Hippocampal formation (tissue), 2 donors: ENCODE measurements at regions not wholly inside any gene's neighbourhood (a gene's known extent, or its start where the extent isn't known, plus 50 kb on each side); places are given as distances from the start of the nearest gene placed in this dataset.

Experiments
- DNase-seq, 2 donors: peaks; one replicate each; lab custom pipeline; 2025; lab: John Stamatoyannopoulos, UW

DNA sequence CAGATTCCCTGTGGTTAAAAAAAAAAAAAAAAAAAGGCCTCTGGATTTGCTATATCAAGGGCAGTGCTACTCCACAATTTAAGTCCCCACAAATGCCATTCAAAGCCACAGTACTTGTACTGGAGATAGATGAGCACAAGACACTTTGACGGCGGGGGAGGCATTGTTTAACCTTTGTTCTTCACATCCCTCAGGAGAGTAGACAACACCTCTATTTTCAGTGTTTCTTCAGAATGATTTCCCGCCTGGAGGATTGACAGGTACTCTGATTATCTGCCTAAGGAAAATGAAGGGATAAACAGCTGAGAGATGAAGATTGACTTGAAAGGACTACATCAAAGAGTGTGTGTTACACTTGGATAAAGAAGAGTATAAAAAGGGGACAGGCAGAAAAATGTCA lies 58.7 kb downstream of the OTOL1 start:
- DNase-seq: no peak

DNA sequence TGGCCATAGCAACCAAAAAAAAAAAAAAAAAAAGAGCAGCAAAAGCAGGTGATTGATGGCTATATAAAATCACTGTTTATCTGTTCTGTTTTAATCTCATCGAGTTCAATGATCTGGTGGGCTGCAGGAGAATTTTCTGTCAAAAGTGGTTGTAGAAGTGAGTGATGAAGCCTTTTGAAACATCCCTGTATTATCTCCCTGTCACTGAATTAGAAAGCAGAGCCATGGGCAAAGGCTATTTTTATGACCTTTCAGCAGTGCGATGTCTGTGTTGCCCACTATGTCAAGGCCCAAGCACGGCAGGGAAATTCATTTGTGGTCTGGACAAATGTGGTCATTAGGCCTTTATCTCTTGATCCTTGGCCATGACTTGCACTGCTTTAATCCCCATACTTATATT lies 59.9 kb downstream of the OTOL1 start:
- no peak for DNase-seq

DNA sequence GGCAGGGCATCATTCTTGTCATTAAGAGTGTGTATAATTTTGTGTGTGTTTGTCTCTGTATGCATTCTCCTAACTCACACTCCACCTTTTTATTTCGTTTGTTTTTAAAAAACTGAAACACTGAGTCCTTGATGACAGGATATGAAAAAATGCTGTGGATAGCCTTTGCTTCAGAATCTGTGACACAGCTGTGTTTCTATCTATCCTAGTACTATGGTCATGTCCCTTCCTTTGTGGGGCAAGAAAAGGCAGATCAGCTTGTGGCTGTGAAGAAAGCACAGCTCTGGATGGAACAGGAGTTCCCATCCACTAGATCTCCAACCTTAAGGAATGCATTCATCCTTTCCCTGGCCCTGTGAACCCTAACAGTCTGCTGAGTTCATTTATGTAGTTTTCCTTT lies 60.3 kb downstream of the OTOL1 start:
- no peak for DNase-seq

DNA sequence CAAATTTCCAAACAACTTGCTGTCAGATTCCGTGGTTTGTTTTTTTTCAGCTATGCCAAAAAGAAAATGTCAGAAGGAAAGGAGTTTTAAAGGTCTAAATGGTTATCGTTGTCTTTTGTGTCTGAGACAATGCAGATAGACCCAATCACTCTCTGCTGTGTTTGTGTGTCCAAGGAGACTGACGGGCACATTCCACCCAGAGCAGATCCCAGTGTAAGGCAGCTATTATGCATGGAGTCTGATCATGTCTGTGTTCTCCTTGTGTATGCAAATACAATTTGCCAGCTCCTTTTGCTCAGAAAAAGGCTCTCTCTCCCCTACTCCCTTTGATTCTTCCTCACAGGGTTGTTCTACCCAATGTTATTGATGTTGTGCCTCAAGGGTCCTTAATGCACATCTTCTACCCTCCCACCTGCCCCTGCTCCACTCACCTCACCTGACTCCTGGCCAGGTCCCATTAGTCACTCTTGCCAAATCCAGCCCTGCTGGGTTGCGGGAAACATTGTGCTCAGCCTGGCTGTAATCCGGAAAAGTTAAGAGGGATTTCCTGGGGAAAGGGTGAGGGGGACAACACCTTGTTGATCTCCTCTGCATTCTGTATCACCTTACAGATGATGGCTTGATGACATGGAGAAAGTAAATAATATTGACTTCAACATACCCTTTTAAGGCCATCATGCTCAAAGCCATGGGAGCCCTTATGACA lies 61.0 kb downstream of the OTOL1 start:
- DNase-seq: no peak

DNA sequence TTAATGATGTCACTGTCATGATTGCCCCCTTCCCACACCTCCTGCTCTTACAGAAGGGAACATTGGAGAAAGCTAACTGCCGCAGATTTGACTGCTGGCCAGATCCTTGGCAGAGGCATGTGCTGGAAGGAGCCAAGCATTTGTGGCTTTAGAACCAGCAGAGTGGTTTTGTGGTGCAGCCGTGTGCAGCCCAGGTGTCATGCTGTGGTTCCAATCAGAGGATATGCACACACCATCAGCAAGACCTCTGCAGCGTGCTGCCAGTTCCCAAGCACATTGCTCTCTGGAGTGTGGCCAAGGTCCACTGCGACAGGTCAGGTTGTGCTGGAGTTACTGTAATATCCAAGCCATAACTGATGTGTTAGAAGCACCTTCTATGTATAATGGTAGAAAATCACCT lies 61.6 kb downstream of the OTOL1 start:
- no peak for DNase-seq

DNA sequence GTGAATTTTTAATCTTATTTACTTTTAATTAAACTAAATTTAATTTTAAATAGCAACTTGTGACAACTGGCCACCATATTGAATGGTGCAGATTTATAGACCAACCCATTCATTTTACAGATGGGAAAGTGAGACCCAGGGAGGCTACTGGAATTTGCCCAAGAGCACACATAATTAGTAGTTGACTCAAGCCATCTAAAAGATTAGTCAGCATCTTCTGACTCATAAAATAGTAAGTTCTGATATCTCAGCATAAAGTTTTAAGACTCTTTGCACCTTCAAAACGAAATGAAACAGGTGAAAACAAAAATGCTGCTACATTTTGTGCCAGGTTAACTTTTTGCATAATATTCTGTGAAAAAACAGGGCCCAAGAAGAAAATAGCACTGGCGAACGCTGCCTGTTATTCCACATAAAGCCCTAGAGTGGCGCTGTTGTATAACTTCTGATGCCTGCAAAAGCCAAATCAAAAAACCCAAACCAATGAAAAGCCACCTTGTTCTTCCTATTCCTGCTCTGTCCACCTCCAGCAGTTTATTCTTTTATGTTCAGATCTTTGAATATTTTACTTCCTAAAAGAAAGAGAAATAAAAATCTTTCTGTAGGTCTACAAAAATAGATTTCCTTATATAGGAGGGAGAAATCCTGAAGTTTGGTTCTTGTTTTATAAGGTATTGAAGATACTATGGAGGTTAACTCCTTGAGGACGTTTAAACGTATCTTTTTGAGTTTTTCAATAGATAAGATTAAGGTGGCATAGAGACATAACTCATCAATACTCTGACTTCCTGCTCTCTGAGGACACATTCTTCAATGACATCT lies 62.8 kb downstream of the OTOL1 start:
- DNase-seq: peak in 1 of 2 donors; percentile 61

DNA sequence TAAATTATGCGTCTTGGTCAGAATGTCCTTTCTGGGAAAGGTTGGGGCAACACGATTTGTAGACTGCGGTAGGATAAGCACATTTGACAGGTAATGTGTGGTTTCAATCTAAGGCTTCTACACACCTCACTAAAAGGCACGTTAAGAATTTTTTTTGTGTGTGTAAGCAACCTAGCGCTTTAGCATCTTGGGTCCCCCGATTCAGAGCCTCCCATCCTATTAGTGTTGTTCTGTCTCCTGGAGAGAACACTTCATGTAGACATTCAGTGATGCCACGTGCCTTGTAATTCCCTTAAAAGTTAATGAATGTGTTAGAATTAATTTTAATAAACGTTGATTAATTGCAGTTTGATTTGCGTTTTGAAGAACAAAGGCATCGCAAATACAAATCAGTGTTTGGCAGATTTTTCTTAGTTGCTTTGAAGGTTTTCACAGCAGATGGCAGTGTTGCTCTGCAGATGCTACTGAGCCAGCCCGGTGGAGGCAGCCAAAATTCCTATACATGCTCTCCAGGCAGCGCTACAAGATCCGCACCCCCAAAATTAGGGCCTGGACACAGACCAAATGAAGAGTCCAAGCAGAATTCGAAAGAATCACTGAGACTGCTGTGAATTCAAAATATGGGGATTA lies 63.5 kb downstream of the OTOL1 start:
- DNase-seq: peak; percentile 51 to 61

DNA sequence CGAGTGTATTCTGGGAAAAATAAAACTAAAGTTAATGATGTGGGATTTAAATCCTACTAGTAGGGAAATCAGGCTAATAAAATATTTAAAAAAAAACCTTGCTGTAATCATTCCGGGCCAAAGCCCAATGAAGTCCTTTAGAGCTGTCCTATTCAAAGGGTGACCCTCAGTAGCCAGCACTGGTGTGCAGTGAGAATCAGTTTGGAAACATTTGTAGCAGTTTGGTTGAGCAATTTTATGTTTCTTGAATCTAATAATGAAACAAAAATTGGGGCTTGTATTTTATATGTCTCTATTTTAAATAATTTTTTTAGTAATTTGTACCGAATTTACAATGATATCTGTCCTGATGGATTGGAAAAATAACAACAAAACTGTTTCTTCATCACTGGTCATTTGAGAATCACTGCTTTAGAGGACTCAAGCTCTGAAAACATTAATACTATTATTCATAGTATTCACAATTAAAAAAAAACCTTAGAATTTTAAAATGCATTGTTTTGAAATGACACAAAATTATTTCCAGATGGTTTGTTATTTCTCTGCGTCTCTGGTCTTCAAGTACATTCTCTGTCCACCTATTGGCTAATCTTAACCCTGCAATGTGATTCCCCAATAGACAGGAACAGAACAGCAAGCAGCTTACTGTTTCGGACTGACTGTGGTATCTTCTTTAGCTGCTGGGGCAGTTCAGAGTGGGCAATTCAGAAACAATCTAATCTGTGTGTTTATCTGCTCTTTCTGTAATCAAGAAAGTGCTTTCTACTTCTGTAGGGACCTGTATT lies 71.2 kb downstream of the OTOL1 start:
- no peak for DNase-seq

DNA sequence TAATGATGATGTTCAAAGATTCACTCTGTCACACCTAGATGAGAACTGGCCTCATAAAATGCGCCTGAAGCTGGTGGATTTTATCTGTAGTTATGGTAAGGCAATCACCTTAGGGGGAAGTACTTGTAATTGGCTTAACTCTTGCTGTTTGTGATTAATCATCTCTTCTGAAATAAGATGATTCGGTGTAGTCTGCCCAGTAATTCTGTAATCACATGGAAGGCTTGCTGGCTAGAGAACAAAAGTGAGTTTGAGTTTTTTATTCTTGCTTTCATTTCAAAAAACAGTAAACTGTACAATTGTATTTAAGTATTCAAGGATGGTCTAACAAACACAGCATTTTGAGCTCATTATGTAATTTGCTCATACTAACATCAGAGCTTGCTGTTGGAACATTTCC lies 72.1 kb downstream of the OTOL1 start:
- DNase-seq: no peak

DNA sequence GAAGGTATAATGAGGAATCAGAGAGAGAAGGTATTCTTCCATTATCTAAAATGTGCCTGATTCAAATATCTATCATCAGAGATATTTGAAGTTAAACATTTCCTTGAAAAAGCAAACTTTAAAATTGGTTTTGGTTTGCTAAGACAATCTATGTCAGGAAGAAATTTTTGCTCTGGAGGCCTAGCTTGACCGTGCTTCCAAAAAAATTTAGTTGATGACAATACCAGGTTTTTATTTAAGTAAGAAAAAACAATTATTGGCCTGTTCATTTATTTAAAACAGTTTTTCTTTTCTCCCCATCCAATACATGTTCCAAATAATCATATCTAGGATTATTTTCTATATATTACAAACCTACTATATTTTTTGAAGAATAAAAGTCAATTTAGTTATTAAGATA lies 75.3 kb downstream of the OTOL1 start:
- DNase-seq: no peak

DNA sequence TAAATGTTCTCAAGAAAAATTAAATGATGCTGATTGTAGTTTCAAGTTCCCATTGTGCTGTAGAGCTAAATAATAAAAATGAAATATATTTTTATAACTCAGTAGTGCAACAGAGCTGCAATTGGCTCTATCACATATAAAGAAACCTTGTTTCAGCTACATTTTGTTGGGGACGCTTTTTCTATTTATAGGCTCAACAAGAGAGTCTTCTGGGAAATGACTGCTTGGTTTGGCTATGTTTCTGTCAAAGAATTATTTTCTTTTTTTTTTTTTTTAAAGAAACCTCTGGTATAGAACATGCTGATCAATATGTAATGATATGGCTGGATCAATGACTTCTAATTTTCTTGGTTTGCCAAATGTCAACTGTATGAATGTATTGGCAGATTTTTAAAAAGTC lies 76.5 kb downstream of the OTOL1 start:
- no peak for DNase-seq

DNA sequence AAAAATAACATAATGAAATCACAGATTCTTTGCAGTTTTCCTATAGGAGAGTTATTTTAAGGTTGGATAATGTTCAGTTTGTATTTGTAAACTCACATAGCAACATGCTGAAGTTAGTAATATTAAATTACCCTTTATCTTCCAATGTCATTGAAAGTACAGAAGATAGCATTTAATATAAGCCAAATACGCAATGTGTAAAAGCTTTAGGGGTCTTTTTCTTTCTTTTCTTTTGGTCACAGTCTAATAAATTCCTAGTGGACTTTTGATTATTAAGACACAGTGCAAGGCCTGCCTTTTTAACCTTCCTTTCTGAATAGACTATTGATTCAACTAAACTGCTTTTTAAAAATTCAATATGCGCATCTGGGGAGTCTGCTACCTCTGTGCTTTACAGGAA lies 79.3 kb downstream of the OTOL1 start:
- DNase-seq: no peak

DNA sequence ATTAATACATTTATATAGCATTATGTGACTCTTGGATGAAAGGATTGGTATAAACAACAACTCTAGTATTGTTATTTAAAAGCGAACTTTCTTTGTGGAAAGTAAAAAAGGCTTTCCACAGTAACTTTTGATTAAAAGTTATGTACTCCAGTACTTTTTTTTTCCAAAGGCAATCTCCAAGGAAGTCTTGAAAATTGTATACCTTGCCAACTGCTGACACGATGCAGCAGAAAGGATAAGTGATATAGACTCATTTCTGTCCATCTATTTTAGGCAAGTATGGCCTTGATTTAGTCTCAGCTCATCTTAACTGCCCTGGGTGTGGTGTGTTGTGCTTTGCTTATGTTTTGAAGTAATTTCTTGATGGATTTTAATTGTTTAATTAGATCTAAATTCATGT lies 79.7 kb downstream of the OTOL1 start:
- DNase-seq: no peak

DNA sequence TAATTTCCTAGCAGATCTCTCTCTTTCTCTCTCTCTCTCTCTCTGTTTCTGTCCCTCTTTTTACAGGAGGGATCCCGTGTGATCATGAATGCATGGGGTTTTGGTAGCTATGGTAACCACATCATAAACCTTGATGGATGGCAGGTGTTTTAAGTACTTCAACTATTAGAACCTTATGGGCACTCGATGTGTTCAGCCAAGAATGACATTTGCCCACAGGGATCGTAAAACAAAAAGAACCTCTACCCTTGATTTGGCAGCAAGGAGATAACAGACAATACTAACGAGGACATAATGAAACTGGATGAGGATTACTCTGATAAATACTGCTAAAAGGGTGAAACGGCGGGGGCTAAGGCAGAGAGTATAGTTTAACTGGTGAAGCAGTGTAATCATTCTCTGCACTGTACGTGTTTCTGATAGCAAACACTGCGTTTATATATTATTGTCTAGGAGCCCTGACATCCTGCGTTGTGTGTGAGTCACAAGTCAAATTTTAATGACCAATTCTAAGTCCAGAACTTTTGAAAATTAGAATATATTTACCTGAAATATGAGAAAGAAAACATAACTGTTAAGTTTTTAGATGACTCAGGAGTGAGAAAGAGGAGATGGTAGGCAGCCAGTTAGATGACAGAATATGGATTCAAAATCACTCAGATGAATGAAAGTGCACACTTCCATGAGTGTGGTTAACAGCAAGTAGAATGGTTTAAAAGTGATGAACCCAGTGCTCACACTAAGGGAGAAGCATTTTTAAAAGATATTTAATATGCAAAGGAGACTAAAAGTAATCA lies 80.3 kb downstream of the OTOL1 start:
- DNase-seq: no peak

DNA sequence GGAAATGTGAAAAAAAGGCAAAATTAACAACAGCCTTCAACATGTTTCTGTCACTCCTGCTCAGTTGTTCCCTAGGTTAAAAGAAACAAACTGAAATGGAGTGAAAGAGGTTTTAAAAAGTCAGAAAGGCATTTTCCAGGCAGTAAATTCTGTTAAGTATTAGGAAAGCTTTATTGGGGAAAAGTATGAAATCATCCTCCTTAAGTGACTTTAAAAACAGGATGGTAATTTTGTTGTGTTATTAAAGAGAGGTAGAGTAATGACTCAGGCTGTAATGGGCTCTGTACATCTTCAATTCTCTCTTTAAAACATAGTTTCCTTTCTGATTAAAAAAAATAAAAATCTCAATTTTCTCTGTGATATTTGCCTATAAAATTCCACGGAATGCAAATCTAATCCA lies 81.1 kb downstream of the OTOL1 start:
- DNase-seq: no peak

DNA sequence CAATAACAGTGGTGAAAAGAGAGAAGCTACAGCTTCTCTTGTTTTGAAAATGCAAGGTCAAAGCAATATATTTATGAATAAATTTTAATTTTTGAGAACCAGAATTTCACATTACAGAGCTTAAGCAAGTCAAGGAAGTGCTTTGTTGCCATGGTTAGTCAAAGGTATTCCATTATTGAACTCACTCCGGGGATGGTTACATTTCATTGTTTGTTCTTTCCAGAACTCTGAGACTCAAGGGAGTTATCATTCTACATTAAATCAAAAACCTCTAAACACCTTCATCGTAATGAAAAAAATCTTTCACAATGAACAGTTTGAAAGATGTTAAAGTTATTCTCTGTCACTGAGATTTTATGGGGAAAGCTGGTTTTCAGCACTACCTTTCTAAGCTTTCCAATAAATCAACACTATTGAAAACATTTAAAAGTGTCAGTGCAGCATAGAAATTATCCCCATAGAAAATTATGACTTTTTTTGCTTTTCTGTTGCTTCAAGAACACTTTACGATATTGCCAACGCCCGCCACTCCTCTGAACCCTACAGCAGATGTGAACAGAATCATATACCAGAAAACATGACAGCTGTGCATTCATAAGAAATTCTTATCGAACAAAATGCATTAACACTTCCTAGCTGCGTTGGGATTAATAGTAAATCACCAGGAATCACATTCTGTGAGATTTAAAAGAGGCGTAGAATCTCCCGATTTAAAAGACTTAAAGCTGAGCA lies 83.0 kb downstream of the OTOL1 start:
- no peak for DNase-seq

DNA sequence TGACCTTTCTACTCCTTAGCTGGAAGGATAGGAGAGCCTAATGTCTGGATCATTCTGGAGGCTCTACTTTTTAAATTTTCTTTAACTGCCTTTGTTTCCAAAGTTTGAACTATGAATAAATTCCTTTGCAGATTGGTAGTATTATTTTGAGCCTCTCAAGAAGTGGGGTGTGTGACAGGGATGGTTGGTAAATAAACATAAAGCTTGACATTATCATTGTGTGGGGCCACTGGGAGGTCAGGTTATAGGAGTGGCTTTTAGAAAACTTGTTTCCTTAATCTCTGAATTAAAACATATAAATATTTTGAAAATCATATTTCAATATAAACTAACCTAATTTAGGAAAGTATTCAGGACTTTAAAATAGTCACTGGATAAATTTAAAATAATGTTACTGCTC lies 89.3 kb downstream of the OTOL1 start:
- DNase-seq: no peak

DNA sequence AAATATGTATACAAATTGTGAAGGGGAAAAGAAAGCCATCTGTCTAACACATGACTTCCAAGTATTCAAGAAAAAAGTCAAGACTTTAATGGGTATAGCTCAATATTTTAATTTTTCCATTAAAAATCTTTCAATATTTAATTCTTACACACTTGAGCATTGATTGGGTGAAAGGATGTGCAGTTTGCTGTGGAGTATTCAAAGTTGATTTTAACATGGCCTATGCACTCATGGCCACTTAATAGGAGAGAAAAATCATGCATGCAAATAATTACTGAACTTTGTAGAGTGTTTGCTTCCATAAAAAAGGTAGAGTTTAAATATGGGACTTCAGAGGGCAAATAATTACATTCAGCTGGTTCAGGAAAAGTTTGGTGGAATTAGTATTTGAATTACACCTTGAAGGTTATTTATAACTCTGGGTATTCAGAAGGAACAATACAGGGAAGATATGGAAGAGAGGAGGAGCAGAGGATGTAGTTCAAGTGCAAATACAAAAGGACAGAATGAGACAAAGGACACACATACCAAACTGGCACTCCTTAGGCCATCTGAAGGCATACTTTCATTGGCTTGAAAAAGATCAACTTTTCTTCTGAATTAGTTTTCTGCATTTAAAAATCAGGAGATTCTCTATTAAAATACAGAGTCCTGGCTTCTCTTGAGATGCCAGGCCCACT lies 90.1 kb downstream of the OTOL1 start:
- no peak for DNase-seq

DNA sequence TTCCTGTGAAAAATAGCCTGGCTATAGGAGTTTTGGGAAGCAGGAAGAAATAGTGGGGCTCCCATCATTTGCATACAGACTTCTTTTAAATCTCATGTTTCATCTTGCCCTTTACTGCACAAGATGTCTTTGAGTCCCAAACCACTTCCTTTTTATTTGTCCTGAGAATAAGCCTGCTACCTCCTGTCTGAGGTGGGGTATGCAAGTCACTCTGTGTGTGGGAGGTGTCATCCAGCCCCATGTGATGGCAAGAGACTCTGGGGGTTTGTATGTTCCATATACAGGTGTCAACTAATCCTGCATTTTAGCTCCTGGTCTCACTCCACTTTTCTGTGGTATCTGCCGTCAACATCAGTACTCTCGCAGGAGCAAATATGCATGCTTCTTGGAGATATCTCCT lies 102.0 kb downstream of the OTOL1 start:
- DNase-seq: no peak

DNA sequence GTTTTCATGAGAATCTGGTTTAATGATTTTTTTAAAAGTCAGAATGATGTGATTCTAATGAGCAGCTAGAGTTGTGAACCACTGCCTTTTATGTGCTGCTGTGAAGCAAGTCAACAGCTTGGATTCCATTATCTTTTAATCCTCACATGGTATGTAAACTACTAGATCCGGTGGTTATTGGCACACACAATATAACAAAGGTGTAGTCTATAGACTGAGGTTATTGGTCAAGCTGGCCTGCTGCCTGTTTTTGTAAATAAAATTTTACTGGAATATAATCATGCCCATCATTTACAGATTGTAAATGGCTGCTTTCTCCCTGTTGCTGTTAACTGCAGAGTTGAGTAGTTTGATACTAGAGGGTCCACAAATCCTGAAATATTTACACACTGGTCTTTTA lies 103.1 kb downstream of the OTOL1 start:
- DNase-seq: no peak
